CD14-positive monocyte (primary cell): ENCODE measurements at regions not wholly inside any gene's neighbourhood (a gene's known extent, or its start where the extent isn't known, plus 50 kb on each side); places are given as distances from the start of the nearest gene placed in this dataset.

ENCODE experiments used
- DNase-seq, 3 donors: peaks; one replicate each; pipeline ENCODE4 v3.0.0-alpha.2; 2011 to 2022
- H2AFZ ChIP-seq: 2 replicates; pipeline ENCODE4 v1.6.0; 2012; ENCODE audit warnings: mild to moderate bottlenecking, low read depth, low read length, inconsistent platforms; ENCODE audit not compliant: insufficient read depth, poor library complexity, severe bottlenecking
- H3K27ac ChIP-seq, 2 donors: 1 replicate in 1 of 2; 2 replicates in 1 of 2; pipeline ENCODE4 v1.5.1; 2012 to 2013; ENCODE audit warnings: low read length in 2 of 2, control low read depth in 1 of 2, inconsistent platforms in 1 of 2, low read depth in 1 of 2, mild to moderate bottlenecking in 1 of 2
- H3K27me3 ChIP-seq, 2 donors: one replicate each; pipeline versions ENCODE4 v1.6.0 to v1.6.1; 2011 to 2013; ENCODE audit warnings: low read length in 2 of 2; ENCODE audit not compliant: control insufficient read depth in 2 of 2, insufficient read depth in 2 of 2
- H3K36me3 ChIP-seq, 2 donors: replicated peaks in 1 of 2; 1 replicate in 1 of 2; 2 replicates in 1 of 2; pipeline versions ENCODE4 v1.5.1 to v1.6.1; 2012 to 2013; ENCODE audit warnings: low read length in 2 of 2, control low read depth in 1 of 2, inconsistent platforms in 1 of 2, mild to moderate bottlenecking in 1 of 2; ENCODE audit not compliant: insufficient read depth in 2 of 2, control insufficient read depth in 1 of 2
- H3K4me1 ChIP-seq, 2 donors: 1 replicate in 1 of 2; 2 replicates in 1 of 2; pipeline versions ENCODE4 v1.5.1 to v1.6.1; 2012 to 2013; ENCODE audit warnings: low read length in 2 of 2, control low read depth in 1 of 2, inconsistent platforms in 1 of 2, mild to moderate bottlenecking in 1 of 2, moderate library complexity in 1 of 2; ENCODE audit not compliant: insufficient read depth in 2 of 2, control insufficient read depth in 1 of 2
- H3K4me2 ChIP-seq: replicated peaks from 2 replicates; pipeline ENCODE3; 2012; ENCODE audit warnings: low read length, moderate library complexity, mild to moderate bottlenecking; ENCODE audit not compliant: poor library complexity, severe bottlenecking; ENCODE audit errors: extremely low read depth
- H3K4me3 ChIP-seq, 3 experiments: fragments of 200-600 bp in 1 of 3; sonication (generic) in 1 of 3; replicated peaks in 1 of 3; 1 replicate in 2 of 3; 2 replicates in 1 of 3; pipeline ENCODE4 v1.5.1; 2011 to 2013; ENCODE audit warnings: low read length in 3 of 3, mild to moderate bottlenecking in 3 of 3, control low read depth in 2 of 3, low read depth in 2 of 3, inconsistent platforms in 1 of 3, moderate library complexity in 1 of 3
- H3K79me2 ChIP-seq: 2 replicates; pipeline ENCODE4 v1.6.0; 2012; ENCODE audit warnings: mild to moderate bottlenecking, control low read depth, inconsistent platforms, low read length, moderate library complexity; ENCODE audit not compliant: insufficient read depth
- H3K9ac ChIP-seq: 2 replicates; pipeline ENCODE4 v1.6.0; 2017; ENCODE audit warnings: low read length, mild to moderate bottlenecking; ENCODE audit not compliant: insufficient read depth, poor library complexity, severe bottlenecking
- H3K9me3 ChIP-seq, 2 donors: replicated peaks in 1 of 2; 1 replicate in 1 of 2; 2 replicates in 1 of 2; pipeline versions ENCODE4 v1.5.1 to v1.6.1; 2012 to 2013; ENCODE audit warnings: low read length in 2 of 2, control low read depth in 1 of 2; ENCODE audit not compliant: control insufficient read depth in 1 of 2, insufficient read depth in 1 of 2
- H4K20me1 ChIP-seq: 2 replicates; pipeline ENCODE4 v1.6.0; 2012; ENCODE audit warnings: mild to moderate bottlenecking, low read length, control low read depth, moderate library complexity; ENCODE audit not compliant: insufficient read depth
- H3K27ac Mint-ChIP-seq, 7 donors: one replicate each; pipeline ENCODE4 v1.8.0; 2020; ENCODE audit warnings: mild to moderate bottlenecking in 7 of 7, mixed read lengths in 7 of 7, moderate library complexity in 6 of 7, inconsistent platforms in 2 of 7
- H3K27me3 Mint-ChIP-seq, 3 donors: one replicate each; pipeline ENCODE4 v1.8.0; 2021 to 2022; ENCODE audit warnings: low read depth in 3 of 3, mild to moderate bottlenecking in 3 of 3, mixed read lengths in 3 of 3, moderate library complexity in 3 of 3, inconsistent platforms in 1 of 3
- H3K36me3 Mint-ChIP-seq, 2 donors: one replicate each; pipeline ENCODE4 v1.8.0; 2020; ENCODE audit warnings: mixed read lengths in 2 of 2, inconsistent platforms in 1 of 2, mild to moderate bottlenecking in 1 of 2
- H3K4me1 Mint-ChIP-seq: one replicate; pipeline ENCODE4 v1.8.0; 2020; ENCODE audit warnings: mild to moderate bottlenecking, mixed read lengths
- H3K4me3 Mint-ChIP-seq, 2 donors: one replicate each; pipeline ENCODE4 v1.8.0; 2020; ENCODE audit warnings: mild to moderate bottlenecking in 2 of 2, mixed read lengths in 2 of 2, moderate library complexity in 1 of 2
- H3K9me3 Mint-ChIP-seq, 7 donors: one replicate each; pipeline ENCODE4 v1.8.0; 2020 to 2022; ENCODE audit warnings: mixed read lengths in 7 of 7, mild to moderate bottlenecking in 6 of 7, moderate library complexity in 6 of 7, inconsistent platforms in 2 of 7
- CTCF ChIP-seq: fragments of 200-600 bp; IDR thresholded peaks from one replicate; pipeline ENCODE4 v1.8.0; 2022; ENCODE audit warnings: antibody characterized with exemption, mild to moderate bottlenecking
- WGBS: methylation state at CpG from one replicate; pipeline ENCODE4 v1.1.5; 2013; ENCODE audit warnings: missing lambda C conversion rate; ENCODE audit not compliant: insufficient coverage; 5-methylcytosine and 5-hydroxymethylcytosine counted together
- intact Hi-C, 2 donors: fragments of 100-400 bp; cut with micrococcal nuclease; formaldehyde crosslinking; loops; one replicate each; pipeline versions ENCODE4 v1.15.0 to v1.15.1; 2023

- Histone ChIP-seq H3K9ac (no peak overlapping the region), H3K4me3 (no peak overlapping the region), H3K4me2 (no peak overlapping the region), H4K20me1 (no peaks in the 10 kb centered on the region), H3K27me3 (no peaks in the 10 kb centered on the region), H3K79me2 (no peaks in the 10 kb centered on the region), H3K4me1 (no peaks in the 10 kb centered on the region), H3K27ac (no peak overlapping the region), H3K36me3 (no peaks in the 10 kb centered on the region), H2AFZ (no peak overlapping the region), H3K9me3 (no peaks in the 10 kb centered on the region)
- TF ChIP-seq CTCF = no peak
- Mint-ChIP-seq H3K9me3 (no peaks in the 10 kb centered on the region), H3K36me3 (no peaks in the 10 kb centered on the region), H3K27me3 (no peaks in the 10 kb centered on the region), H3K27ac (peak overlapping the region in 1 of 7 donors; percentile 41), H3K4me1 (no peaks in the 10 kb centered on the region), H3K4me3 (no peak overlapping the region)
- intact Hi-C loops = no loop called here
- DNase-seq = no peak
- WGBS = no CpG with 5 or more reads among the region's 3 CpGs
Measured at GRCh38 chr18:64956465-64956864, 794.3 kb upstream of the CDH7 start.

GRCh38 chr18:64949885-64950284 is 800.9 kb upstream of the CDH7 start:
- Histone ChIP-seq H3K9ac (no peak overlapping the region), H3K4me3 (no peak overlapping the region), H2AFZ (no peak overlapping the region), H3K27me3 (no peaks in the 10 kb centered on the region), H3K27ac (no peak overlapping the region), H4K20me1 (no peaks in the 10 kb centered on the region), H3K79me2 (no peaks in the 10 kb centered on the region), H3K9me3 (peaks cover 17 to 24% of the 10 kb centered on the region in 2 donors), H3K4me1 (no peaks in the 10 kb centered on the region), H3K36me3 (no peaks in the 10 kb centered on the region), H3K4me2 (no peak overlapping the region)
- no peak for DNase-seq
- Mint-ChIP-seq H3K27me3 (peaks cover 0 to 1% (median 0%) of the 10 kb centered on the region in 3 donors), H3K4me1 (no peaks in the 10 kb centered on the region), H3K4me3 (no peak overlapping the region), H3K36me3 (no peaks in the 10 kb centered on the region), H3K9me3 (peaks cover 3 to 26% (median 7%) of the 10 kb centered on the region in 7 donors), H3K27ac (no peak overlapping the region)
- 97% methylated on average over 4 of the region's 4 CpGs for WGBS
- intact Hi-C loops = loop anchor here in 1 of 2 donors (10.0 kb wide), 1 partner anchor 45 kb away; no protein-coding TSS in a partner anchor
- no peak for TF ChIP-seq CTCF
